ENCODE measurements at regions not wholly inside any gene's neighbourhood (a gene's known extent, or its start where the extent isn't known, plus 50 kb on each side); places are given as distances from the start of the nearest gene placed in this dataset.

- no peak overlapping the region for H2AFZ ChIP-seq (ENCODE audit: low read length)
- H3K27me3 ChIP-seq (ENCODE audit: control insufficient read depth in 3 of 3, insufficient read depth in 3 of 3, low read depth in 1 of 3, low read length in 3 of 3) = no peaks in the 10 kb centered on the region
- no peaks in the 10 kb centered on the region for H3K36me3 ChIP-seq (replicated peaks in 1 of 2; ENCODE audit: control insufficient read depth in 2 of 2, insufficient read depth in 2 of 2, low read length in 2 of 2)
- no CpG with 5 or more reads among the region's 1 CpG for WGBS, 2 donors (ENCODE audit: extremely low coverage in 2 of 2, insufficient read length in 2 of 2, insufficient replicate concordance in 1 of 2)
- no peaks in the 10 kb centered on the region for H3K79me1 ChIP-seq (ENCODE audit: low read depth, low read length)
- no peak overlapping the region for H3K4ac ChIP-seq (ENCODE audit: low read length)
- no peak overlapping the region for H3K4me2 ChIP-seq (ENCODE audit: insufficient read depth, low read length, poor library complexity, severe bottlenecking)
- H4K91ac ChIP-seq (ENCODE audit: low read depth, low read length, poor library complexity) = no peak overlapping the region
- DNase-seq (ENCODE audit: low spot score) = no peak
- H3K23ac ChIP-seq (ENCODE audit: low read depth, low read length, poor library complexity) = no peak overlapping the region
- H3K4me3 ChIP-seq (ENCODE audit: low read length in 2 of 2) = no peak overlapping the region
- H3K27ac ChIP-seq (replicated peaks; ENCODE audit: low read length) = no peak overlapping the region
- H4K8ac ChIP-seq (ENCODE audit: low read depth, low read length) = no peak overlapping the region
- H2BK15ac ChIP-seq (ENCODE audit: low read length) = no peak overlapping the region
- H2BK12ac ChIP-seq (ENCODE audit: low read length) = no peak overlapping the region
- H3K14ac ChIP-seq (ENCODE audit: low read length) = no peak overlapping the region
- no peak overlapping the region for H3K9ac ChIP-seq (ENCODE audit: low read depth, low read length, poor library complexity)
- no peak overlapping the region for H3K18ac ChIP-seq (ENCODE audit: low read length)
- no peak overlapping the region for H2BK5ac ChIP-seq (ENCODE audit: low read length)
- no peak overlapping the region for H2AK5ac ChIP-seq (ENCODE audit: low read depth, low read length)
- peaks cover 0 to 2% of the 10 kb centered on the region in 2 donors for H3K9me3 ChIP-seq (replicated peaks in 1 of 2; ENCODE audit: control insufficient read depth in 2 of 2, insufficient read depth in 1 of 2, low read depth in 1 of 2, low read length in 2 of 2)
- H2BK120ac ChIP-seq (ENCODE audit: low read depth, low read length) = no peak overlapping the region
- no peaks in the 10 kb centered on the region for H3K4me1 ChIP-seq (ENCODE audit: control insufficient read depth in 2 of 2, insufficient read depth in 1 of 2, low read depth in 1 of 2, low read length in 2 of 2)
Measured at GRCh38 chr11:25910086-25910485, 421.8 kb upstream of the ANO3 start.

GRCh38 chr11:25920356-25920755 is 411.6 kb upstream of the ANO3 start:
- Histone ChIP-seq H3K79me1 (ENCODE audit: low read depth, low read length) (no peaks in the 10 kb centered on the region), H4K91ac (ENCODE audit: low read depth, low read length, poor library complexity) (no peak overlapping the region), H3K27me3 (ENCODE audit: control insufficient read depth in 3 of 3, insufficient read depth in 3 of 3, low read depth in 1 of 3, low read length in 3 of 3) (no peaks in the 10 kb centered on the region), H4K8ac (ENCODE audit: low read depth, low read length) (no peak overlapping the region), H2BK12ac (ENCODE audit: low read length) (no peak overlapping the region), H3K36me3 (replicated peaks in 1 of 2; ENCODE audit: control insufficient read depth in 2 of 2, insufficient read depth in 2 of 2, low read length in 2 of 2) (no peaks in the 10 kb centered on the region), H2BK15ac (ENCODE audit: low read length) (no peak overlapping the region), H3K4me3 (ENCODE audit: low read length in 2 of 2) (no peak overlapping the region), H3K9me3 (replicated peaks in 1 of 2; ENCODE audit: control insufficient read depth in 2 of 2, insufficient read depth in 1 of 2, low read depth in 1 of 2, low read length in 2 of 2) (peaks cover 3 to 4% of the 10 kb centered on the region in 2 donors), H2AFZ (ENCODE audit: low read length) (no peak overlapping the region), H3K4me1 (ENCODE audit: control insufficient read depth in 2 of 2, insufficient read depth in 1 of 2, low read depth in 1 of 2, low read length in 2 of 2) (no peaks in the 10 kb centered on the region), H3K4me2 (ENCODE audit: insufficient read depth, low read length, poor library complexity, severe bottlenecking) (no peak overlapping the region), H2BK120ac (ENCODE audit: low read depth, low read length) (no peak overlapping the region), H3K14ac (ENCODE audit: low read length) (no peak overlapping the region), H3K27ac (replicated peaks; ENCODE audit: low read length) (no peak overlapping the region), H3K4ac (ENCODE audit: low read length) (no peak overlapping the region), H2AK5ac (ENCODE audit: low read depth, low read length) (no peak overlapping the region), H3K9ac (ENCODE audit: low read depth, low read length, poor library complexity) (no peak overlapping the region), H3K18ac (ENCODE audit: low read length) (no peak overlapping the region), H2BK5ac (ENCODE audit: low read length) (no peak overlapping the region), H3K23ac (ENCODE audit: low read depth, low read length, poor library complexity) (no peak overlapping the region)
- DNase-seq (ENCODE audit: low spot score) = no peak
- WGBS, 2 donors (ENCODE audit: extremely low coverage in 2 of 2, insufficient read length in 2 of 2, insufficient replicate concordance in 1 of 2) = no CpG with 5 or more reads among the region's 1 CpG

GRCh38 chr11:25924586-25924985 is 407.3 kb upstream of the ANO3 start:
- Histone ChIP-seq H3K79me1 (ENCODE audit: low read depth, low read length) (no peaks in the 10 kb centered on the region), H3K23ac (ENCODE audit: low read depth, low read length, poor library complexity) (no peak overlapping the region), H3K4me1 (ENCODE audit: control insufficient read depth in 2 of 2, insufficient read depth in 1 of 2, low read depth in 1 of 2, low read length in 2 of 2) (peaks cover 3 to 4% of the 10 kb centered on the region in 2 donors), H3K18ac (ENCODE audit: low read length) (no peak overlapping the region), H4K91ac (ENCODE audit: low read depth, low read length, poor library complexity) (no peak overlapping the region), H3K4me3 (ENCODE audit: low read length in 2 of 2) (no peak overlapping the region), H2AK5ac (ENCODE audit: low read depth, low read length) (no peak overlapping the region), H4K8ac (ENCODE audit: low read depth, low read length) (no peak overlapping the region), H2BK5ac (ENCODE audit: low read length) (no peak overlapping the region), H2BK12ac (ENCODE audit: low read length) (no peak overlapping the region), H3K9me3 (replicated peaks in 1 of 2; ENCODE audit: control insufficient read depth in 2 of 2, insufficient read depth in 1 of 2, low read depth in 1 of 2, low read length in 2 of 2) (peaks cover 3 to 4% of the 10 kb centered on the region in 2 donors), H3K14ac (ENCODE audit: low read length) (no peak overlapping the region), H2AFZ (ENCODE audit: low read length) (no peak overlapping the region), H2BK15ac (ENCODE audit: low read length) (no peak overlapping the region), H3K27ac (replicated peaks; ENCODE audit: low read length) (no peak overlapping the region), H3K9ac (ENCODE audit: low read depth, low read length, poor library complexity) (no peak overlapping the region), H3K4me2 (ENCODE audit: insufficient read depth, low read length, poor library complexity, severe bottlenecking) (no peak overlapping the region), H3K4ac (ENCODE audit: low read length) (no peak overlapping the region), H3K36me3 (replicated peaks in 1 of 2; ENCODE audit: control insufficient read depth in 2 of 2, insufficient read depth in 2 of 2, low read length in 2 of 2) (no peaks in the 10 kb centered on the region), H2BK120ac (ENCODE audit: low read depth, low read length) (no peak overlapping the region), H3K27me3 (ENCODE audit: control insufficient read depth in 3 of 3, insufficient read depth in 3 of 3, low read depth in 1 of 3, low read length in 3 of 3) (no peaks in the 10 kb centered on the region)
- WGBS, 2 donors (ENCODE audit: extremely low coverage in 2 of 2, insufficient read length in 2 of 2, insufficient replicate concordance in 1 of 2) = no CpG with 5 or more reads among the region's 4 CpGs
- DNase-seq (ENCODE audit: low spot score) = no peak

- H3K18ac ChIP-seq (ENCODE audit: low read length) = no peak overlapping the region
- H2BK120ac ChIP-seq (ENCODE audit: low read depth, low read length) = no peak overlapping the region
Measured at GRCh38 chr11:25925359-25925758, 406.6 kb upstream of the ANO3 start.

More at GRCh38 chr11:25925359-25925758, 406.6 kb upstream of the ANO3 start:
- no peak overlapping the region for H4K8ac ChIP-seq (ENCODE audit: low read depth, low read length)
- no peak overlapping the region for H2AFZ ChIP-seq (ENCODE audit: low read length)
- no peak overlapping the region for H3K14ac ChIP-seq (ENCODE audit: low read length)
- no peak overlapping the region for H2AK5ac ChIP-seq (ENCODE audit: low read depth, low read length)
- DNase-seq (ENCODE audit: low spot score) = no peak
- H4K91ac ChIP-seq (ENCODE audit: low read depth, low read length, poor library complexity) = no peak overlapping the region
- no peaks in the 10 kb centered on the region for H3K27me3 ChIP-seq (ENCODE audit: control insufficient read depth in 3 of 3, insufficient read depth in 3 of 3, low read depth in 1 of 3, low read length in 3 of 3)
- no peaks in the 10 kb centered on the region for H3K79me1 ChIP-seq (ENCODE audit: low read depth, low read length)
- no CpG with 5 or more reads among the region's 2 CpGs for WGBS, 2 donors (ENCODE audit: extremely low coverage in 2 of 2, insufficient read length in 2 of 2, insufficient replicate concordance in 1 of 2)
- H3K4me3 ChIP-seq (ENCODE audit: low read length in 2 of 2) = no peak overlapping the region
- no peak overlapping the region for H2BK12ac ChIP-seq (ENCODE audit: low read length)
- H2BK5ac ChIP-seq (ENCODE audit: low read length) = no peak overlapping the region
- H3K4me2 ChIP-seq (ENCODE audit: insufficient read depth, low read length, poor library complexity, severe bottlenecking) = no peak overlapping the region
- H3K4me1 ChIP-seq (ENCODE audit: control insufficient read depth in 2 of 2, insufficient read depth in 1 of 2, low read depth in 1 of 2, low read length in 2 of 2) = peaks cover 3 to 4% of the 10 kb centered on the region in 2 donors
- no peak overlapping the region for H3K9ac ChIP-seq (ENCODE audit: low read depth, low read length, poor library complexity)
- no peak overlapping the region for H3K23ac ChIP-seq (ENCODE audit: low read depth, low read length, poor library complexity)
- peaks cover 3 to 4% of the 10 kb centered on the region in 2 donors for H3K9me3 ChIP-seq (replicated peaks in 1 of 2; ENCODE audit: control insufficient read depth in 2 of 2, insufficient read depth in 1 of 2, low read depth in 1 of 2, low read length in 2 of 2)
- no peak overlapping the region for H3K4ac ChIP-seq (ENCODE audit: low read length)
- H3K36me3 ChIP-seq (replicated peaks in 1 of 2; ENCODE audit: control insufficient read depth in 2 of 2, insufficient read depth in 2 of 2, low read length in 2 of 2) = no peaks in the 10 kb centered on the region
- no peak overlapping the region for H3K27ac ChIP-seq (replicated peaks; ENCODE audit: low read length)
- no peak overlapping the region for H2BK15ac ChIP-seq (ENCODE audit: low read length)

Measured in neuronal stem cell (in vitro differentiated cells).